ENCODE measurements at regions not wholly inside any gene's neighbourhood (a gene's known extent, or its start where the extent isn't known, plus 50 kb on each side); places are given as distances from the start of the nearest gene placed in this dataset.

GRCh38 chr4:79255793-79256192 lies 70.1 kb downstream of the NAA11 start:
- no peaks in the 10 kb centered on the region for H3K9me3 ChIP-seq (replicated peaks in 1 of 3)
- no peak for DNase-seq
- no peak overlapping the region for H3K27ac ChIP-seq
- no peaks in the 10 kb centered on the region for H3K4me1 ChIP-seq (replicated peaks in 1 of 2)
- no peaks in the 10 kb centered on the region for H3K27me3 ChIP-seq
- WGBS, 4 donors: 66 to 77% (median 71%) methylated on average over 6 of the region's 6 CpGs
- no peak for TF ChIP-seq POLR2A (IDR thresholded peaks at IDR 0.05)
- TF ChIP-seq, protein P1, sequence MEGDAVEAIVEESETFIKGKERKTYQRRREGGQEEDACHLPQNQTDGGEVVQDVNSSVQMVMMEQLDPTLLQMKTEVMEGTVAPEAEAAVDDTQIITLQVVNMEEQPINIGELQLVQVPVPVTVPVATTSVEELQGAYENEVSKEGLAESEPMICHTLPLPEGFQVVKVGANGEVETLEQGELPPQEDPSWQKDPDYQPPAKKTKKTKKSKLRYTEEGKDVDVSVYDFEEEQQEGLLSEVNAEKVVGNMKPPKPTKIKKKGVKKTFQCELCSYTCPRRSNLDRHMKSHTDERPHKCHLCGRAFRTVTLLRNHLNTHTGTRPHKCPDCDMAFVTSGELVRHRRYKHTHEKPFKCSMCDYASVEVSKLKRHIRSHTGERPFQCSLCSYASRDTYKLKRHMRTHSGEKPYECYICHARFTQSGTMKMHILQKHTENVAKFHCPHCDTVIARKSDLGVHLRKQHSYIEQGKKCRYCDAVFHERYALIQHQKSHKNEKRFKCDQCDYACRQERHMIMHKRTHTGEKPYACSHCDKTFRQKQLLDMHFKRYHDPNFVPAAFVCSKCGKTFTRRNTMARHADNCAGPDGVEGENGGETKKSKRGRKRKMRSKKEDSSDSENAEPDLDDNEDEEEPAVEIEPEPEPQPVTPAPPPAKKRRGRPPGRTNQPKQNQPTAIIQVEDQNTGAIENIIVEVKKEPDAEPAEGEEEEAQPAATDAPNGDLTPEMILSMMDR (IDR thresholded peaks at IDR 0.05): no peak
- H3K36me3 ChIP-seq (replicated peaks in 1 of 2): no peaks in the 10 kb centered on the region
- H3K4me3 ChIP-seq: no peak overlapping the region
- intact Hi-C loops (cut with DNase I): no loop called here

DNA sequence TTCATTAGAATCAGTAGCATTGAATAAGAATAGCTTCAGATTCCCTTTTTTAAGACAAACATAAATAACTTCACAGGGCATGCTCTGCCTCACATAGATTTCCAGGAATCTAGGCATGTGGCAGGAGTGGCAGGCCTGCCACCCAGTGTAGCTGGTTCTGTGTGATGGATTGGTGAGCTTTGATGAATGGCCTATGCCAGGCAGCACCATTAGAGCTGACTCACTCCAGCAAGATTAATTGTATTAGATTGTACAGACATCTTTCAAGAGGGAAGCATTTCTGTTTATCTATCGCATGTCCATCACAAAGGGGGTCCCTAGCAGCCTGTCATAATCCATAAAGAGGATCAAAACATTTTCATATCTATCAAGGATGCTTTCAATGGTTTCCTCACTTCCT lies 71.9 kb downstream of the NAA11 start:
- WGBS, 4 donors: 57 to 74% (median 68%) methylated on average over 1 of the region's 1 CpG
- Histone ChIP-seq H3K36me3 (replicated peaks in 1 of 2) (no peaks in the 10 kb centered on the region), H3K4me3 (no peak overlapping the region), H3K9me3 (replicated peaks in 1 of 3) (no peaks in the 10 kb centered on the region), H3K4me1 (replicated peaks in 1 of 2) (no peaks in the 10 kb centered on the region), H3K27me3 (no peaks in the 10 kb centered on the region), H3K27ac (no peak overlapping the region)
- TF ChIP-seq, protein P1 (IDR thresholded peaks at IDR 0.05): no peak
- no peak for TF ChIP-seq POLR2A (IDR thresholded peaks at IDR 0.05)
- intact Hi-C loops (cut with DNase I): no loop called here
- no peak for DNase-seq

GRCh38 chr4:79253168-79253567 lies 72.7 kb downstream of the NAA11 start:
- H3K36me3 ChIP-seq (replicated peaks in 1 of 2): no peaks in the 10 kb centered on the region
- intact Hi-C loops (cut with DNase I): no loop called here
- no peak overlapping the region for H3K4me3 ChIP-seq
- no peaks in the 10 kb centered on the region for H3K4me1 ChIP-seq (replicated peaks in 1 of 2)
- no peak for DNase-seq
- no peaks in the 10 kb centered on the region for H3K27me3 ChIP-seq
- no peak for TF ChIP-seq POLR2A (IDR thresholded peaks at IDR 0.05)
- no peaks in the 10 kb centered on the region for H3K9me3 ChIP-seq (replicated peaks in 1 of 3)
- H3K27ac ChIP-seq: no peak overlapping the region

GRCh38 chr4:79250887-79251286 lies 75.0 kb downstream of the NAA11 start:
- intact Hi-C loops (cut with DNase I): no loop called here
- H3K9me3 ChIP-seq (replicated peaks in 1 of 3): no peaks in the 10 kb centered on the region
- no peaks in the 10 kb centered on the region for H3K4me1 ChIP-seq (replicated peaks in 1 of 2)
- H3K36me3 ChIP-seq (replicated peaks in 1 of 2): no peaks in the 10 kb centered on the region
- no peak for TF ChIP-seq POLR2A (IDR thresholded peaks at IDR 0.05)
- TF ChIP-seq, protein P1 (IDR thresholded peaks at IDR 0.05): no peak
- DNase-seq: no peak
- H3K27ac ChIP-seq: no peak overlapping the region
- H3K27me3 ChIP-seq: no peaks in the 10 kb centered on the region
- H3K4me3 ChIP-seq: no peak overlapping the region
- 71 to 81% (median 78%) methylated on average over 4 of the region's 4 CpGs for WGBS, 4 donors

DNA sequence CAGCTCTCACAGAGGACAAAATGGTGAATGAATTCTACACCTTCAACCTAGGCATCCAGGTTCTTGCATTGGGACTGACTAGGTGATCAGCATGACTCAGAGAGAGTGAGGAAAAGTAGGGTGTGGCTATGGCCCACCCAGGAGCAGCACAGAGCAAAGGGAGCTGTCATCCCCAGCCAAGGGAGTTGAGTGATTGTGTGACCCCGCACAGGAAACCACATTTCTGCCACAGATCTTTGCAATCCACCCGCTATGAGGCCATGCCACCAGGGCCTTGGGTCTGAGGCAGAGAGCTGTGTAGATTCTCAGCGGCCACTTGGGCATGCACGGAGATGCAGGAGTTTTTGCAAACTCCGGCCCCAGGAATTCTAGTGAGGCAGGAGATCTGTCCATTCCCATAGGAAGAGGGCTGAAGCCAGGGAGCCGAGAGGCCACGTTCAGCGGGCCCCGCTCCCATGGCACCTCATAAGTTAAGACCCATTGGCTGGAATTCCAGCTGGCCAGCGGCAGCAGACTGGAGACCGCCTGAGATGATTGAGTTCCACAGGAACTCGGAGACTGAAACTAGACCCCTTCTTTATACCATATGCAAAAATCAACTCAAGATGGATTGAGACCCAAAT lies 75.9 kb downstream of the NAA11 start:
- Histone ChIP-seq H3K4me3 (no peak overlapping the region), H3K4me1 (replicated peaks in 1 of 2) (no peaks in the 10 kb centered on the region), H3K36me3 (replicated peaks in 1 of 2) (no peaks in the 10 kb centered on the region), H3K27me3 (no peaks in the 10 kb centered on the region), H3K9me3 (replicated peaks in 1 of 3) (no peaks in the 10 kb centered on the region), H3K27ac (no peak overlapping the region)
- 72 to 83% (median 78%) methylated on average over 2 to 12 of the region's 12 CpGs for WGBS, 4 donors
- TF ChIP-seq POLR2A (IDR thresholded peaks at IDR 0.05): no peak
- TF ChIP-seq, protein P1 (IDR thresholded peaks at IDR 0.05): no peak
- intact Hi-C loops (cut with DNase I): no loop called here
- DNase-seq: no peak
